A673 (cell line): ENCODE measurements at regions not wholly inside any gene's neighbourhood (a gene's known extent, or its start where the extent isn't known, plus 50 kb on each side); places are given as distances from the start of the nearest gene placed in this dataset.

Experiments
- BruUV-seq: library from RNA; stranded (reverse); fragments of 400-500 nt; replicated peaks from 2 replicates; lab custom pipeline; 2021; lab: Mats Ljungman, UMichigan
- CTCF ChIA-PET: fragments of 300-600 bp; sonication (Branson Sonifier 250); formaldehyde crosslinking; loops from one replicate; lab custom pipeline; 2022; ENCODE audit warnings: antibody characterized with exemption; lab: Charles Lee
- POLR2A ChIA-PET: fragments of 300-600 bp; sonication (Branson Sonifier 250); formaldehyde crosslinking; loops from one replicate; lab custom pipeline; 2022; ENCODE audit warnings: antibody characterized with exemption; ENCODE audit not compliant: low non-redundant PET; lab: Charles Lee
- DNase-seq: peaks from one replicate; pipeline ENCODE4 v3.0.0-alpha.2; 2015; ENCODE audit warnings: low spot score
- H3K27ac ChIP-seq: fragments of 200-600 bp; sonication (generic); 2 replicates; pipeline ENCODE4 v1.5.1; 2016; ENCODE audit warnings: mixed run types, low read depth, mild to moderate bottlenecking, mixed read lengths, antibody characterized with exemption, low read length; ENCODE audit not compliant: poor library complexity, severe bottlenecking
- H3K27me3 ChIP-seq: fragments of 200-600 bp; sonication (generic); replicated peaks from 2 replicates; pipeline ENCODE4 v1.6.1; 2017; ENCODE audit warnings: mixed run types, low read depth, mild to moderate bottlenecking, mixed read lengths, antibody characterized with exemption, low read length; ENCODE audit not compliant: insufficient read depth, poor library complexity
- H3K36me3 ChIP-seq: fragments of 200-600 bp; sonication (generic); 2 replicates; pipeline ENCODE4 v1.6.1; 2016; ENCODE audit warnings: mixed run types, mild to moderate bottlenecking, mixed read lengths, antibody characterized with exemption, low read length; ENCODE audit not compliant: insufficient read depth, poor library complexity, severe bottlenecking
- H3K4me1 ChIP-seq: fragments of 200-600 bp; sonication (generic); 2 replicates; pipeline ENCODE4 v1.6.1; 2017; ENCODE audit warnings: mixed run types, mild to moderate bottlenecking, mixed read lengths, antibody characterized with exemption, low read length; ENCODE audit not compliant: insufficient read depth, poor library complexity, severe bottlenecking
- H3K4me3 ChIP-seq: fragments of 200-600 bp; sonication (generic); 2 replicates; pipeline ENCODE4 v1.5.1; 2016; ENCODE audit warnings: low read depth, mixed run types, mild to moderate bottlenecking, mixed read lengths, low read length; ENCODE audit not compliant: poor library complexity, severe bottlenecking
- H3K9me3 ChIP-seq: fragments of 200-600 bp; sonication (generic); 2 replicates; pipeline ENCODE4 v1.6.1; 2016; ENCODE audit warnings: mixed run types, low read depth, mild to moderate bottlenecking, mixed read lengths, antibody characterized with exemption, low read length; ENCODE audit not compliant: poor library complexity, severe bottlenecking
- CTCF ChIP-seq: fragments of 300-800, 200-600 bp; sonication (generic); conservative IDR thresholded peaks from 2 replicates; pipeline ENCODE4 v1.5.1; 2017; ENCODE audit warnings: low read depth, mild to moderate bottlenecking, antibody characterized with exemption, low read length, moderate library complexity, mixed read lengths
- EZH2 ChIP-seq: fragments of 200-600 bp; sonication (generic); IDR thresholded peaks from 2 replicates; pipeline ENCODE4 v1.6.1; 2017; ENCODE audit warnings: borderline replicate concordance, low read depth, mild to moderate bottlenecking, mixed read lengths, antibody characterized with exemption, low read length; ENCODE audit not compliant: poor library complexity, severe bottlenecking
- intact Hi-C: fragments of 100-400 bp; cut with micrococcal nuclease; formaldehyde crosslinking; loops from one replicate; pipeline ENCODE4 v1.10.0; 2022; ENCODE audit not compliant: unreplicated experiment

DNA sequence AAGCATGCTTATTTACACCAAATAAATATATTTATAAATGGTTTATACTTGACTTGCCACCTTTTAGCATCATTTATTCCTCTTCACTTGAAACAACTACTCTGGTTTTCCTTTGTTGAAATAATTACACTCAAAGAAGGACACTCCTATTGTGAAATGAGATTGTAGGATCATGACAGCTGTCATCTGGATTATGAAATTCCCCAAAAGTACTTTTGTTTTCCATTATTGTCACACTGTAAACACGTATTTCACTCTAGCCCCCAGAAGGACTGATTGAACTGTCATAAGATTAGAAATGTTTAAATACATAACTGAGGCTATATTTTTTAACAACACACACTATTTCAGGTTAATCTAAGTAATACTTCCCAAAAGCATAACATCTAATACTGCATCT, 593.8 kb downstream of the LRRIQ3 start:
- POLR2A ChIA-PET = no interaction called here
- Histone ChIP-seq H3K36me3 (no peaks in the 10 kb centered on the region), H3K4me3 (no peak overlapping the region), H3K4me1 (no peaks in the 10 kb centered on the region), H3K27ac (no peak overlapping the region), H3K9me3 (no peaks in the 10 kb centered on the region), H3K27me3 (no peaks in the 10 kb centered on the region)
- CTCF ChIA-PET = no interaction called here
- DNase-seq = no peak
- no peak for TF ChIP-seq EZH2
- no peak for TF ChIP-seq CTCF
- BruUV-seq = no TSS peak
- intact Hi-C loops = no loop called here

DNA sequence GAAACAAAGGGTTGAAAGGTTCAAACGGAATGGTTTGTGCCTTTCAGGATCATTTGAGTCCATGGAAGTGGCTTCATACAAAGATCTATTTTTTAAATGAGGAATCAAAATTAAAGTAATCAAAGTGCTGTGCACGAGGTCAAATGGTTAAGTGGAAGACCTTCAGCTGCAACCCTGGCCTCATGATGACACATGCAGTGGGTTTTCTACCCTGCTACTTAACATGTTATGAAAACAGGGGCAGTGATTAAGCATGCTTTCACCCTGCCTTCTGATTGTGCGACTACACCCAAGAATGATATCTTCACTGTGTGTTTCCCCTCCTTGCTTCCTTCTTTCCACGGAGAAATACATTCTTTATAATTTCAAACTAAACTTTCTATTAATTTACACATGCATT, 604.2 kb downstream of the LRRIQ3 start:
- no peak overlapping the region for H3K4me3 ChIP-seq
- no peaks in the 10 kb centered on the region for H3K36me3 ChIP-seq
- intact Hi-C loops = no loop called here
- TF ChIP-seq CTCF = no peak
- TF ChIP-seq EZH2 = no peak
- H3K4me1 ChIP-seq = peaks cover 4% of the 10 kb centered on the region
- ChIA-PET POLR2A (no interaction called here), CTCF (no interaction called here)
- no TSS peak for BruUV-seq
- DNase-seq = no peak
- H3K27me3 ChIP-seq = no peaks in the 10 kb centered on the region
- H3K9me3 ChIP-seq = no peaks in the 10 kb centered on the region
- no peak overlapping the region for H3K27ac ChIP-seq

GRCh38 chr1:73593364-73593763, 604.6 kb downstream of the LRRIQ3 start:
- POLR2A ChIA-PET = interaction anchor here (0.7 kb wide), 1 partner anchor 17 kb away, joined by 3 read pairs; no protein-coding TSS in a partner anchor

More at GRCh38 chr1:73593364-73593763, 604.6 kb downstream of the LRRIQ3 start:
- CTCF ChIA-PET = no interaction called here
- peak; percentile 54 for DNase-seq
- Histone ChIP-seq H3K27ac (no peak overlapping the region), H3K9me3 (no peaks in the 10 kb centered on the region), H3K4me1 (peaks cover 4% of the 10 kb centered on the region), H3K27me3 (no peaks in the 10 kb centered on the region), H3K36me3 (no peaks in the 10 kb centered on the region), H3K4me3 (no peak overlapping the region)
- intact Hi-C loops = no loop called here
- BruUV-seq = no TSS peak
- no peak for TF ChIP-seq CTCF
- TF ChIP-seq EZH2 = no peak
